ENCODE measurements at regions not wholly inside any gene's neighbourhood (a gene's known extent, or its start where the extent isn't known, plus 50 kb on each side); places are given as distances from the start of the nearest gene placed in this dataset.

GRCh38 chr5:87756951-87757350 lies 344.2 kb upstream of the CCNH start:
- Histone ChIP-seq H3K27ac (replicated peaks; ENCODE audit: low read length) (no peak overlapping the region), H3K9me3 (replicated peaks in 1 of 2; ENCODE audit: control insufficient read depth in 2 of 2, insufficient read depth in 1 of 2, low read depth in 1 of 2, low read length in 2 of 2) (no peaks in the 10 kb centered on the region), H3K14ac (ENCODE audit: low read length) (no peak overlapping the region), H4K8ac (ENCODE audit: low read depth, low read length) (no peak overlapping the region), H2BK120ac (ENCODE audit: low read depth, low read length) (no peak overlapping the region), H3K18ac (ENCODE audit: low read length) (no peak overlapping the region), H3K9ac (ENCODE audit: low read depth, low read length, poor library complexity) (no peak overlapping the region), H3K4me1 (ENCODE audit: control insufficient read depth in 2 of 2, insufficient read depth in 1 of 2, low read depth in 1 of 2, low read length in 2 of 2) (peaks cover 0 to 7% of the 10 kb centered on the region in 2 donors), H3K4ac (ENCODE audit: low read length) (no peak overlapping the region), H2BK12ac (ENCODE audit: low read length) (no peak overlapping the region), H2AK5ac (ENCODE audit: low read depth, low read length) (no peak overlapping the region), H2AFZ (ENCODE audit: low read length) (no peak overlapping the region), H2BK5ac (ENCODE audit: low read length) (no peak overlapping the region), H3K27me3 (ENCODE audit: control insufficient read depth in 3 of 3, insufficient read depth in 3 of 3, low read depth in 1 of 3, low read length in 3 of 3) (no peaks in the 10 kb centered on the region), H2BK15ac (ENCODE audit: low read length) (no peak overlapping the region), H3K79me1 (ENCODE audit: low read depth, low read length) (no peaks in the 10 kb centered on the region), H3K36me3 (replicated peaks in 1 of 2; ENCODE audit: control insufficient read depth in 2 of 2, insufficient read depth in 2 of 2, low read length in 2 of 2) (no peaks in the 10 kb centered on the region), H4K91ac (ENCODE audit: low read depth, low read length, poor library complexity) (no peak overlapping the region), H3K23ac (ENCODE audit: low read depth, low read length, poor library complexity) (no peak overlapping the region), H3K4me3 (ENCODE audit: low read length in 2 of 2) (no peak overlapping the region), H3K4me2 (ENCODE audit: insufficient read depth, low read length, poor library complexity, severe bottlenecking) (no peak overlapping the region)
- no CpG with 5 or more reads among the region's 1 CpG for WGBS, 2 donors (ENCODE audit: extremely low coverage in 2 of 2, insufficient read length in 2 of 2, insufficient replicate concordance in 1 of 2)
- DNase-seq (ENCODE audit: low spot score), result no peak

DNA sequence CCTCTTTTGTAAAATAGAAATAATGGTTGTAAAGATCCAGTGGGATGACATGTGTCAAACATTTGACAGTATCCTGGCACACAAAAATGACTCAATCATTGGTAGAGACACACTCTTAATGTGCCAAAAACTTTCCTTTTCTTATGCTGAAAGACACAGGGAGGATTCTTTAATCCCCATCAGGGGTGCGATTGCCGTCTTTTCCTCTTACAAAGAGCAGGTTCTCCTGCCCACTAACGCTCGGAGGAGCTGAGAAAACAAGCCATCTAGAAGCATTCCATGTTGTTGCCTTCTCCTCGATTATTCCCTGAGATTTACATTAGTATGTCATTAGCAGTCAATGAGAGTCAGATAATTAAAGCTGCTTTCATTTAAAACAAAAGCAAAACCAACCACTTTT lies 342.6 kb upstream of the CCNH start:
- Histone ChIP-seq H4K91ac (ENCODE audit: low read depth, low read length, poor library complexity) (no peak overlapping the region), H2BK120ac (ENCODE audit: low read depth, low read length) (no peak overlapping the region), H2AK5ac (ENCODE audit: low read depth, low read length) (no peak overlapping the region), H2AFZ (ENCODE audit: low read length) (no peak overlapping the region), H3K18ac (ENCODE audit: low read length) (no peak overlapping the region), H3K4me3 (ENCODE audit: low read length in 2 of 2) (no peak overlapping the region), H3K23ac (ENCODE audit: low read depth, low read length, poor library complexity) (no peak overlapping the region), H2BK5ac (ENCODE audit: low read length) (no peak overlapping the region), H3K27ac (replicated peaks; ENCODE audit: low read length) (no peak overlapping the region), H2BK12ac (ENCODE audit: low read length) (no peak overlapping the region), H4K8ac (ENCODE audit: low read depth, low read length) (no peak overlapping the region), H3K9me3 (replicated peaks in 1 of 2; ENCODE audit: control insufficient read depth in 2 of 2, insufficient read depth in 1 of 2, low read depth in 1 of 2, low read length in 2 of 2) (no peaks in the 10 kb centered on the region), H3K9ac (ENCODE audit: low read depth, low read length, poor library complexity) (no peak overlapping the region), H3K4me1 (ENCODE audit: control insufficient read depth in 2 of 2, insufficient read depth in 1 of 2, low read depth in 1 of 2, low read length in 2 of 2) (peaks cover 0 to 5% of the 10 kb centered on the region in 2 donors), H3K4me2 (ENCODE audit: insufficient read depth, low read length, poor library complexity, severe bottlenecking) (no peak overlapping the region), H3K36me3 (replicated peaks in 1 of 2; ENCODE audit: control insufficient read depth in 2 of 2, insufficient read depth in 2 of 2, low read length in 2 of 2) (no peaks in the 10 kb centered on the region), H2BK15ac (ENCODE audit: low read length) (no peak overlapping the region), H3K79me1 (ENCODE audit: low read depth, low read length) (no peaks in the 10 kb centered on the region), H3K27me3 (ENCODE audit: control insufficient read depth in 3 of 3, insufficient read depth in 3 of 3, low read depth in 1 of 3, low read length in 3 of 3) (no peaks in the 10 kb centered on the region), H3K14ac (ENCODE audit: low read length) (no peak overlapping the region), H3K4ac (ENCODE audit: low read length) (no peak overlapping the region)
- WGBS, 2 donors (ENCODE audit: extremely low coverage in 2 of 2, insufficient read length in 2 of 2, insufficient replicate concordance in 1 of 2), result no CpG with 5 or more reads among the region's 5 CpGs
- no peak for DNase-seq (ENCODE audit: low spot score)

- DNase-seq (ENCODE audit: low spot score), result peak; percentile 11
- no peak overlapping the region for H3K4me3 ChIP-seq (ENCODE audit: low read length in 2 of 2)
- no peak overlapping the region for H2BK12ac ChIP-seq (ENCODE audit: low read length)
Observed at GRCh38 chr5:87754009-87754757, 341.5 kb upstream of the CCNH start.

GRCh38 chr5:87752362-87752761 lies 339.6 kb upstream of the CCNH start:
- WGBS, 2 donors (ENCODE audit: extremely low coverage in 2 of 2, insufficient read length in 2 of 2, insufficient replicate concordance in 1 of 2), result no CpG with 5 or more reads among the region's 4 CpGs
- H3K18ac ChIP-seq (ENCODE audit: low read length), result no peak overlapping the region
- no peak overlapping the region for H3K27ac ChIP-seq (replicated peaks; ENCODE audit: low read length)
- no peak overlapping the region for H4K91ac ChIP-seq (ENCODE audit: low read depth, low read length, poor library complexity)
- no peak overlapping the region for H3K23ac ChIP-seq (ENCODE audit: low read depth, low read length, poor library complexity)
- H2BK120ac ChIP-seq (ENCODE audit: low read depth, low read length), result no peak overlapping the region
- no peaks in the 10 kb centered on the region for H3K27me3 ChIP-seq (ENCODE audit: control insufficient read depth in 3 of 3, insufficient read depth in 3 of 3, low read depth in 1 of 3, low read length in 3 of 3)
- H3K4me1 ChIP-seq (ENCODE audit: control insufficient read depth in 2 of 2, insufficient read depth in 1 of 2, low read depth in 1 of 2, low read length in 2 of 2), result peaks cover 0 to 5% of the 10 kb centered on the region in 2 donors
- no peak overlapping the region for H2AK5ac ChIP-seq (ENCODE audit: low read depth, low read length)
- H2BK15ac ChIP-seq (ENCODE audit: low read length), result no peak overlapping the region
- H2AFZ ChIP-seq (ENCODE audit: low read length), result no peak overlapping the region
- no peak overlapping the region for H3K14ac ChIP-seq (ENCODE audit: low read length)
- H3K4me3 ChIP-seq (ENCODE audit: low read length in 2 of 2), result no peak overlapping the region
- no peak overlapping the region for H2BK12ac ChIP-seq (ENCODE audit: low read length)
- DNase-seq (ENCODE audit: low spot score), result no peak
- H3K4me2 ChIP-seq (ENCODE audit: insufficient read depth, low read length, poor library complexity, severe bottlenecking), result no peak overlapping the region
- no peak overlapping the region for H3K9ac ChIP-seq (ENCODE audit: low read depth, low read length, poor library complexity)
- no peaks in the 10 kb centered on the region for H3K79me1 ChIP-seq (ENCODE audit: low read depth, low read length)
- no peak overlapping the region for H3K4ac ChIP-seq (ENCODE audit: low read length)
- H2BK5ac ChIP-seq (ENCODE audit: low read length), result no peak overlapping the region
- no peaks in the 10 kb centered on the region for H3K9me3 ChIP-seq (replicated peaks in 1 of 2; ENCODE audit: control insufficient read depth in 2 of 2, insufficient read depth in 1 of 2, low read depth in 1 of 2, low read length in 2 of 2)
- H4K8ac ChIP-seq (ENCODE audit: low read depth, low read length), result no peak overlapping the region
- no peaks in the 10 kb centered on the region for H3K36me3 ChIP-seq (replicated peaks in 1 of 2; ENCODE audit: control insufficient read depth in 2 of 2, insufficient read depth in 2 of 2, low read length in 2 of 2)

More at GRCh38 chr5:87754009-87754757, 341.5 kb upstream of the CCNH start:
- Histone ChIP-seq H2BK120ac (ENCODE audit: low read depth, low read length) (no peak overlapping the region), H3K79me1 (ENCODE audit: low read depth, low read length) (no peaks in the 10 kb centered on the region), H4K8ac (ENCODE audit: low read depth, low read length) (no peak overlapping the region), H3K9ac (ENCODE audit: low read depth, low read length, poor library complexity) (no peak overlapping the region), H3K23ac (ENCODE audit: low read depth, low read length, poor library complexity) (no peak overlapping the region), H2AK5ac (ENCODE audit: low read depth, low read length) (no peak overlapping the region), H2BK15ac (ENCODE audit: low read length) (no peak overlapping the region), H3K36me3 (replicated peaks in 1 of 2; ENCODE audit: control insufficient read depth in 2 of 2, insufficient read depth in 2 of 2, low read length in 2 of 2) (no peaks in the 10 kb centered on the region), H3K18ac (ENCODE audit: low read length) (no peak overlapping the region), H3K4me2 (ENCODE audit: insufficient read depth, low read length, poor library complexity, severe bottlenecking) (no peak overlapping the region), H2BK5ac (ENCODE audit: low read length) (no peak overlapping the region), H3K27ac (replicated peaks; ENCODE audit: low read length) (no peak overlapping the region), H3K4me1 (ENCODE audit: control insufficient read depth in 2 of 2, insufficient read depth in 1 of 2, low read depth in 1 of 2, low read length in 2 of 2) (peaks cover 0 to 5% of the 10 kb centered on the region in 2 donors), H2AFZ (ENCODE audit: low read length) (no peak overlapping the region), H3K14ac (ENCODE audit: low read length) (no peak overlapping the region), H4K91ac (ENCODE audit: low read depth, low read length, poor library complexity) (no peak overlapping the region), H3K4ac (ENCODE audit: low read length) (no peak overlapping the region), H3K9me3 (replicated peaks in 1 of 2; ENCODE audit: control insufficient read depth in 2 of 2, insufficient read depth in 1 of 2, low read depth in 1 of 2, low read length in 2 of 2) (no peaks in the 10 kb centered on the region), H3K27me3 (ENCODE audit: control insufficient read depth in 3 of 3, insufficient read depth in 3 of 3, low read depth in 1 of 3, low read length in 3 of 3) (no peaks in the 10 kb centered on the region)
- no CpG with 5 or more reads among the region's 6 CpGs for WGBS, 2 donors (ENCODE audit: extremely low coverage in 2 of 2, insufficient read length in 2 of 2, insufficient replicate concordance in 1 of 2)

Data from neuronal stem cell (in vitro differentiated cells).